Body of pancreas (tissue), 4 donors: ENCODE measurements at regions not wholly inside any gene's neighbourhood (a gene's known extent, or its start where the extent isn't known, plus 50 kb on each side); places are given as distances from the start of the nearest gene placed in this dataset.

ENCODE experiments used
- POLR2A ChIP-seq, 3 donors: fragments of 450-650 bp; IDR thresholded peaks; one replicate each; pipeline ENCODE4 v1.6.1; 2016; ENCODE audit warnings: antibody characterized with exemption in 3 of 3, mild to moderate bottlenecking in 2 of 3
- TF ChIP-seq, protein P1 (sequence below), 7 experiments: fragments of 450-650 bp in 4 of 7; fragments of 200-600 bp in 3 of 7; sonication (generic) in 3 of 7; IDR thresholded peaks; one replicate each; pipeline ENCODE4 v1.5.1; 2016 to 2019; ENCODE audit warnings: antibody characterized with exemption in 7 of 7

GRCh38 chr6:132234356-132234755 is 166.9 kb downstream of the MOXD1 start:
- TF ChIP-seq, protein P1, sequence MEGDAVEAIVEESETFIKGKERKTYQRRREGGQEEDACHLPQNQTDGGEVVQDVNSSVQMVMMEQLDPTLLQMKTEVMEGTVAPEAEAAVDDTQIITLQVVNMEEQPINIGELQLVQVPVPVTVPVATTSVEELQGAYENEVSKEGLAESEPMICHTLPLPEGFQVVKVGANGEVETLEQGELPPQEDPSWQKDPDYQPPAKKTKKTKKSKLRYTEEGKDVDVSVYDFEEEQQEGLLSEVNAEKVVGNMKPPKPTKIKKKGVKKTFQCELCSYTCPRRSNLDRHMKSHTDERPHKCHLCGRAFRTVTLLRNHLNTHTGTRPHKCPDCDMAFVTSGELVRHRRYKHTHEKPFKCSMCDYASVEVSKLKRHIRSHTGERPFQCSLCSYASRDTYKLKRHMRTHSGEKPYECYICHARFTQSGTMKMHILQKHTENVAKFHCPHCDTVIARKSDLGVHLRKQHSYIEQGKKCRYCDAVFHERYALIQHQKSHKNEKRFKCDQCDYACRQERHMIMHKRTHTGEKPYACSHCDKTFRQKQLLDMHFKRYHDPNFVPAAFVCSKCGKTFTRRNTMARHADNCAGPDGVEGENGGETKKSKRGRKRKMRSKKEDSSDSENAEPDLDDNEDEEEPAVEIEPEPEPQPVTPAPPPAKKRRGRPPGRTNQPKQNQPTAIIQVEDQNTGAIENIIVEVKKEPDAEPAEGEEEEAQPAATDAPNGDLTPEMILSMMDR (IDR thresholded peaks at IDR 0.05) = no peak
- TF ChIP-seq POLR2A (IDR thresholded peaks at IDR 0.05) = no peak
